Trophoblast cell (in vitro differentiated cells and primary cell): ENCODE measurements at regions not wholly inside any gene's neighbourhood (a gene's known extent, or its start where the extent isn't known, plus 50 kb on each side); places are given as distances from the start of the nearest gene placed in this dataset.

Experiments
- DNase-seq, 2 donors: peaks; one replicate each; pipeline ENCODE4 v3.0.0-alpha.2; 2016
- H2AFZ ChIP-seq: 2 replicates; pipeline ENCODE4 v1.6.1; 2013; ENCODE audit warnings: low read length, moderate library complexity, mild to moderate bottlenecking; ENCODE audit not compliant: insufficient read depth, poor library complexity
- H2AK5ac ChIP-seq: 2 replicates; pipeline ENCODE4 v1.6.1; 2013; ENCODE audit warnings: mild to moderate bottlenecking, low read length
- H2BK120ac ChIP-seq: 2 replicates; pipeline ENCODE4 v1.6.1; 2013; ENCODE audit warnings: low read length, mild to moderate bottlenecking, moderate library complexity; ENCODE audit not compliant: insufficient read depth, poor library complexity
- H2BK12ac ChIP-seq: 2 replicates; pipeline ENCODE4 v1.6.1; 2013; ENCODE audit warnings: mild to moderate bottlenecking, low read length, moderate library complexity
- H2BK5ac ChIP-seq: 2 replicates; pipeline ENCODE4 v1.6.1; 2013; ENCODE audit warnings: low read length, low read depth, moderate library complexity, mild to moderate bottlenecking; ENCODE audit not compliant: poor library complexity
- H3K14ac ChIP-seq: 2 replicates; pipeline ENCODE4 v1.6.1; 2013; ENCODE audit warnings: mild to moderate bottlenecking, low read length
- H3K18ac ChIP-seq: 2 replicates; pipeline ENCODE4 v1.6.1; 2013; ENCODE audit warnings: mild to moderate bottlenecking, low read length
- H3K23ac ChIP-seq: 2 replicates; pipeline ENCODE4 v1.6.1; 2013; ENCODE audit warnings: low read length
- H3K27ac ChIP-seq: 2 replicates; pipeline ENCODE4 v1.5.1; 2013; ENCODE audit warnings: low read depth, mild to moderate bottlenecking, inconsistent platforms, low read length, moderate library complexity
- H3K27me3 ChIP-seq: 2 replicates; pipeline ENCODE4 v1.6.1; 2013; ENCODE audit warnings: inconsistent platforms, mild to moderate bottlenecking, low read length, moderate library complexity; ENCODE audit not compliant: insufficient read depth
- H3K36me3 ChIP-seq, 2 experiments: 1 replicate in 1 of 2; 2 replicates in 1 of 2; pipeline ENCODE4 v1.6.1; 2013; ENCODE audit warnings: low read length in 2 of 2, mild to moderate bottlenecking in 2 of 2, moderate library complexity in 1 of 2; ENCODE audit not compliant: insufficient read depth in 2 of 2, control insufficient read depth in 1 of 2
- H3K4ac ChIP-seq: 2 replicates; pipeline ENCODE4 v1.6.1; 2013; ENCODE audit warnings: low read depth, mild to moderate bottlenecking, low read length, moderate library complexity
- H3K4me1 ChIP-seq, 2 experiments: 1 replicate in 1 of 2; 2 replicates in 1 of 2; pipeline ENCODE4 v1.6.1; 2013; ENCODE audit warnings: low read length in 2 of 2, mild to moderate bottlenecking in 2 of 2, moderate library complexity in 1 of 2; ENCODE audit not compliant: insufficient read depth in 2 of 2, control insufficient read depth in 1 of 2
- H3K4me2 ChIP-seq: 2 replicates; pipeline ENCODE4 v1.6.1; 2013; ENCODE audit warnings: inconsistent platforms, mild to moderate bottlenecking, low read length, moderate library complexity
- H3K4me3 ChIP-seq: 2 replicates; pipeline ENCODE4 v1.5.1; 2013; ENCODE audit warnings: mild to moderate bottlenecking, low read depth, low read length, inconsistent platforms
- H3K79me1 ChIP-seq: one replicate; pipeline ENCODE4 v1.6.1; 2013; ENCODE audit warnings: low read length
- H3K79me2 ChIP-seq: 2 replicates; pipeline ENCODE4 v1.6.1; 2013; ENCODE audit warnings: low read length, mild to moderate bottlenecking; ENCODE audit not compliant: control insufficient read depth, insufficient read depth, poor library complexity
- H3K9ac ChIP-seq: 2 replicates; pipeline ENCODE4 v1.6.1; 2013; ENCODE audit warnings: mild to moderate bottlenecking, low read length
- H3K9me3 ChIP-seq: 2 replicates; pipeline ENCODE4 v1.6.1; 2013; ENCODE audit warnings: low read depth, mild to moderate bottlenecking, control low read depth, inconsistent platforms, low read length; ENCODE audit not compliant: insufficient read depth
- H4K12ac ChIP-seq: 2 replicates; pipeline ENCODE4 v1.6.1; 2013; ENCODE audit warnings: low read depth, mild to moderate bottlenecking, low read length, moderate library complexity
- H4K8ac ChIP-seq: 2 replicates; pipeline ENCODE4 v1.6.1; 2013; ENCODE audit warnings: low read depth, mild to moderate bottlenecking, low read length, moderate library complexity
- H4K91ac ChIP-seq: one replicate; pipeline ENCODE4 v1.6.1; 2013; ENCODE audit warnings: low read depth, mild to moderate bottlenecking, low read length, moderate library complexity
- WGBS: extraction: QIAGEN DNeasy Blood & Tissue Kit; methylation state at CpG from one replicate; pipeline ENCODE4 v1.1.7; 2013; ENCODE audit warnings: missing lambda C conversion rate; ENCODE audit not compliant: insufficient read length, insufficient coverage; ENCODE audit errors: extremely low coverage; 5-methylcytosine and 5-hydroxymethylcytosine counted together

GRCh38 chr13:82938644-82939043 is 943.6 kb downstream of the SLITRK1 start:
- Histone ChIP-seq H3K79me2 (no peaks in the 10 kb centered on the region), H3K4ac (no peak overlapping the region), H2BK120ac (no peak overlapping the region), H3K23ac (no peak overlapping the region), H4K12ac (no peak overlapping the region), H3K27me3 (no peaks in the 10 kb centered on the region), H4K91ac (no peak overlapping the region), H2AFZ (no peak overlapping the region), H3K9me3 (no peaks in the 10 kb centered on the region), H3K36me3 (no peaks in the 10 kb centered on the region), H2BK5ac (no peak overlapping the region), H2AK5ac (no peak overlapping the region), H3K27ac (no peak overlapping the region), H3K18ac (no peak overlapping the region), H3K4me2 (no peak overlapping the region), H3K4me1 (no peaks in the 10 kb centered on the region), H2BK12ac (no peak overlapping the region), H4K8ac (no peak overlapping the region), H3K14ac (no peak overlapping the region), H3K79me1 (no peaks in the 10 kb centered on the region), H3K9ac (no peak overlapping the region), H3K4me3 (no peak overlapping the region)
- no CpG with 5 or more reads among the region's 6 CpGs for WGBS
- DNase-seq, result no peak

- Histone ChIP-seq H2BK5ac (no peak overlapping the region), H4K91ac (no peak overlapping the region), H2AFZ (no peak overlapping the region), H3K4ac (no peak overlapping the region), H3K9ac (no peak overlapping the region), H3K4me1 (no peaks in the 10 kb centered on the region), H3K36me3 (no peaks in the 10 kb centered on the region), H2AK5ac (no peak overlapping the region), H3K27ac (no peak overlapping the region), H3K27me3 (no peaks in the 10 kb centered on the region), H2BK12ac (no peak overlapping the region), H4K8ac (no peak overlapping the region), H2BK120ac (no peak overlapping the region), H3K14ac (no peak overlapping the region), H3K79me1 (no peaks in the 10 kb centered on the region), H3K23ac (no peak overlapping the region), H3K4me2 (no peak overlapping the region), H3K9me3 (no peaks in the 10 kb centered on the region), H4K12ac (no peak overlapping the region), H3K4me3 (no peak overlapping the region), H3K18ac (no peak overlapping the region), H3K79me2 (no peaks in the 10 kb centered on the region)
- DNase-seq, result no peak
- WGBS, result no CpG with 5 or more reads among the region's 2 CpGs
These were observed 948.3 kb downstream of the SLITRK1 start for GRCh38 chr13:82934000-82934399.

GRCh38 chr13:82925114-82925513 is 957.2 kb downstream of the SLITRK1 start:
- no peaks in the 10 kb centered on the region for H3K79me2 ChIP-seq
- no peak overlapping the region for H3K4ac ChIP-seq
- no peak overlapping the region for H3K27ac ChIP-seq
- no peak overlapping the region for H2BK5ac ChIP-seq
- H4K91ac ChIP-seq, result no peak overlapping the region
- no peaks in the 10 kb centered on the region for H3K9me3 ChIP-seq
- no peak overlapping the region for H3K23ac ChIP-seq
- H3K79me1 ChIP-seq, result no peaks in the 10 kb centered on the region
- H2BK12ac ChIP-seq, result no peak overlapping the region
- no peaks in the 10 kb centered on the region for H3K36me3 ChIP-seq
- H2AK5ac ChIP-seq, result no peak overlapping the region
- H3K4me1 ChIP-seq, result no peaks in the 10 kb centered on the region
- no peak overlapping the region for H3K18ac ChIP-seq
- no peak for DNase-seq
- H4K12ac ChIP-seq, result no peak overlapping the region
- no peak overlapping the region for H2AFZ ChIP-seq
- H3K9ac ChIP-seq, result no peak overlapping the region
- no peak overlapping the region for H3K14ac ChIP-seq
- H3K27me3 ChIP-seq, result no peaks in the 10 kb centered on the region
- H2BK120ac ChIP-seq, result no peak overlapping the region
- WGBS, result no CpG with 5 or more reads among the region's 4 CpGs
- H3K4me2 ChIP-seq, result no peak overlapping the region
- no peak overlapping the region for H3K4me3 ChIP-seq
- no peak overlapping the region for H4K8ac ChIP-seq

GRCh38 chr13:82917984-82918383 is 964.3 kb downstream of the SLITRK1 start:
- Histone ChIP-seq H3K79me2 (no peaks in the 10 kb centered on the region), H4K8ac (no peak overlapping the region), H3K18ac (no peak overlapping the region), H3K14ac (no peak overlapping the region), H4K12ac (no peak overlapping the region), H2BK12ac (no peak overlapping the region), H2AK5ac (no peak overlapping the region), H3K4ac (no peak overlapping the region), H3K36me3 (no peaks in the 10 kb centered on the region), H3K4me3 (no peak overlapping the region), H3K4me2 (no peak overlapping the region), H3K9me3 (no peaks in the 10 kb centered on the region), H4K91ac (no peak overlapping the region), H3K9ac (no peak overlapping the region), H2BK5ac (no peak overlapping the region), H3K27ac (no peak overlapping the region), H3K4me1 (no peaks in the 10 kb centered on the region), H3K27me3 (no peaks in the 10 kb centered on the region), H2BK120ac (no peak overlapping the region), H3K23ac (no peak overlapping the region), H3K79me1 (no peaks in the 10 kb centered on the region), H2AFZ (no peak overlapping the region)
- DNase-seq, result no peak
- no CpG with 5 or more reads among the region's 2 CpGs for WGBS
